ENCODE measurements at regions not wholly inside any gene's neighbourhood (a gene's known extent, or its start where the extent isn't known, plus 50 kb on each side); places are given as distances from the start of the nearest gene placed in this dataset.

DNA sequence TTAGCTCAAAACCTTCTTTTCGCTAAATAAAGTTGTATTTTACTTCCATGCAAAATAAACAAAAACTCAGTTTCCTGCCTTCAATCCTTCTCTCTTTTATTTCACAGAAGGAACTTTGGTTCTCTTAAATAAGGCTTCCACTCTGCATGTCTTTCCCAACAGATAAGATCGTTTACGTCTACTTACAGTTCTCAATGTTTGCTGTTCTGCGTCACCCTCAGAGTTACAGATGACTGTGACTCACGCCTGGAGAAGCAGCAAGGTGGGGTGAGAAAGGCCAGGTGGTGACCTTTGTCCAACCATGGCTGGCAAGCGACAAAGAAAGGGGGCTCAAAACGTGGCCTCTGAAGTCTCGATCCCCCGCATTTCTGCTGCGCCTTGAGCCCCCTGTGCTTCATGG lies 51.4 kb upstream of the RPS6KA2 start:
- Histone ChIP-seq H3K9me3 (ENCODE audit: control insufficient read depth, insufficient read depth, low read length) (no peaks in the 10 kb centered on the region), H3K36me3 (ENCODE audit: insufficient read depth, low read length) (no peaks in the 10 kb centered on the region), H3K9ac (ENCODE audit: low read depth, low read length) (no peak overlapping the region), H3K4me1 (ENCODE audit: insufficient read depth, low read length) (no peaks in the 10 kb centered on the region)

DNA sequence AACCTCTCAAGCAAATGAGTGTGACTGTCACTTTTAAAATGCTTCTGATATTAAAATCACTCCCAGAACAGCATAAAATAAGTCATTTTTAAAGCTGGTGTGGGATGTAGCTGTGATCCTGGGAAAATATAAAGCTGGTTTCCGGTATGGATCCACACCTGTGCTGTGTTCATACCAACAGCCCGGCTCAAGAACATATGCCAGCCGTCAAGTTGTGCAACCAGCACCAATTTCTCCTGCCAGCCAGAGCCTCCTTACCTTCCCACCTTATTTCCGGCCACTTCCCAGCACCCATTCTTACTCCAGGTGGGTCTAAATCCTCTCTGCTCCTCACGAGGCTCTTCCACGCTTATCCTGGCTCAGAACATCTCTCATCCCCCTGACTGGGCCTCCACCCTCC lies 50.9 kb upstream of the RPS6KA2 start:
- Histone ChIP-seq H3K9ac (ENCODE audit: low read depth, low read length) (no peak overlapping the region), H3K36me3 (ENCODE audit: insufficient read depth, low read length) (no peaks in the 10 kb centered on the region), H3K9me3 (ENCODE audit: control insufficient read depth, insufficient read depth, low read length) (no peaks in the 10 kb centered on the region), H3K4me1 (ENCODE audit: insufficient read depth, low read length) (no peaks in the 10 kb centered on the region; the same call in 1 of the 2 replicates)
